HL-60 (cell line): ENCODE measurements at regions not wholly inside any gene's neighbourhood (a gene's known extent, or its start where the extent isn't known, plus 50 kb on each side); places are given as distances from the start of the nearest gene placed in this dataset.

Experiments used
- GABPA ChIP-seq: IDR thresholded peaks from 2 replicates; pipeline ENCODE4 v1.6.1; 2012; ENCODE audit warnings: low read depth
- POLR2AphosphoS5 ChIP-seq: IDR thresholded peaks from 2 replicates; pipeline ENCODE4 v1.6.1; 2012; ENCODE audit warnings: low read depth
- SPI1 ChIP-seq: IDR thresholded peaks from 2 replicates; pipeline ENCODE4 v1.6.1; 2012; ENCODE audit warnings: low read depth, mild to moderate bottlenecking, borderline replicate concordance
- TF ChIP-seq, protein P1 (sequence below): IDR thresholded peaks from one replicate; pipeline ENCODE4 v1.5.1; 2011; ENCODE audit warnings: low read length, control low read depth, inconsistent platforms; ENCODE audit not compliant: insufficient read depth
- TF ChIP-seq, protein P2 (sequence below): IDR thresholded peaks from 2 replicates; pipeline ENCODE4 v1.6.1; 2012; ENCODE audit warnings: low read depth; ENCODE audit not compliant: insufficient replicate concordance

DNA sequence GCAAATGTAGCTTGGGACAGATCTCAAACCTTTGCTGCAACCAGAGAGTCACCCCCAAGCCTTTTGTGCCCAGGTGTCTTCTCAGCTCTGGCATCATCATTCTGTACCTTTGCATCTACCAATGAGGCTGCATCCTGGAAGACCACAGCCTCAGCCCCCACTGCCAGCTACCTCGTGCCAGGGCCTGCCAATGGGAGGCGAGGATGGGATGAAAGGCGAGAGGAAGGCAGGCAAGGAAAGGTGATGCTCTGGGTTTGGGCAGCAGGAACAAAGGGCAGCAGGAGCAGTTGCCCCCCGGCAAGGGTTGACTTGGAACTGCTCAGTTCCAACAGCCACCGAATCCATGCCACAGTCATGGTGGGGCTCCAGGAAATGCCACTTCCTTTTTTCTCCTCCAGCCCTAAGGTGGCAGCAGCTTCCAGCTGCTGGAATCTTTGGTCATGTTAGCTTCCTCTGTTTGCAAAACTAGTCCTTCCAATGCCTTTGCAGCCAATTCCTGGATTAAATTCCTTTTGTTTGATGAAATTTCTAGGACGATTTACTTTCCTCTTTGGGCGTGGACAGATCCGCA lies 651.6 kb downstream of the NPHP4 start:
- TF ChIP-seq POLR2AphosphoS5, result no peak
- TF ChIP-seq, protein P1, sequence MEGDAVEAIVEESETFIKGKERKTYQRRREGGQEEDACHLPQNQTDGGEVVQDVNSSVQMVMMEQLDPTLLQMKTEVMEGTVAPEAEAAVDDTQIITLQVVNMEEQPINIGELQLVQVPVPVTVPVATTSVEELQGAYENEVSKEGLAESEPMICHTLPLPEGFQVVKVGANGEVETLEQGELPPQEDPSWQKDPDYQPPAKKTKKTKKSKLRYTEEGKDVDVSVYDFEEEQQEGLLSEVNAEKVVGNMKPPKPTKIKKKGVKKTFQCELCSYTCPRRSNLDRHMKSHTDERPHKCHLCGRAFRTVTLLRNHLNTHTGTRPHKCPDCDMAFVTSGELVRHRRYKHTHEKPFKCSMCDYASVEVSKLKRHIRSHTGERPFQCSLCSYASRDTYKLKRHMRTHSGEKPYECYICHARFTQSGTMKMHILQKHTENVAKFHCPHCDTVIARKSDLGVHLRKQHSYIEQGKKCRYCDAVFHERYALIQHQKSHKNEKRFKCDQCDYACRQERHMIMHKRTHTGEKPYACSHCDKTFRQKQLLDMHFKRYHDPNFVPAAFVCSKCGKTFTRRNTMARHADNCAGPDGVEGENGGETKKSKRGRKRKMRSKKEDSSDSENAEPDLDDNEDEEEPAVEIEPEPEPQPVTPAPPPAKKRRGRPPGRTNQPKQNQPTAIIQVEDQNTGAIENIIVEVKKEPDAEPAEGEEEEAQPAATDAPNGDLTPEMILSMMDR, result no peak
- no peak for TF ChIP-seq GABPA
- TF ChIP-seq, protein P2, sequence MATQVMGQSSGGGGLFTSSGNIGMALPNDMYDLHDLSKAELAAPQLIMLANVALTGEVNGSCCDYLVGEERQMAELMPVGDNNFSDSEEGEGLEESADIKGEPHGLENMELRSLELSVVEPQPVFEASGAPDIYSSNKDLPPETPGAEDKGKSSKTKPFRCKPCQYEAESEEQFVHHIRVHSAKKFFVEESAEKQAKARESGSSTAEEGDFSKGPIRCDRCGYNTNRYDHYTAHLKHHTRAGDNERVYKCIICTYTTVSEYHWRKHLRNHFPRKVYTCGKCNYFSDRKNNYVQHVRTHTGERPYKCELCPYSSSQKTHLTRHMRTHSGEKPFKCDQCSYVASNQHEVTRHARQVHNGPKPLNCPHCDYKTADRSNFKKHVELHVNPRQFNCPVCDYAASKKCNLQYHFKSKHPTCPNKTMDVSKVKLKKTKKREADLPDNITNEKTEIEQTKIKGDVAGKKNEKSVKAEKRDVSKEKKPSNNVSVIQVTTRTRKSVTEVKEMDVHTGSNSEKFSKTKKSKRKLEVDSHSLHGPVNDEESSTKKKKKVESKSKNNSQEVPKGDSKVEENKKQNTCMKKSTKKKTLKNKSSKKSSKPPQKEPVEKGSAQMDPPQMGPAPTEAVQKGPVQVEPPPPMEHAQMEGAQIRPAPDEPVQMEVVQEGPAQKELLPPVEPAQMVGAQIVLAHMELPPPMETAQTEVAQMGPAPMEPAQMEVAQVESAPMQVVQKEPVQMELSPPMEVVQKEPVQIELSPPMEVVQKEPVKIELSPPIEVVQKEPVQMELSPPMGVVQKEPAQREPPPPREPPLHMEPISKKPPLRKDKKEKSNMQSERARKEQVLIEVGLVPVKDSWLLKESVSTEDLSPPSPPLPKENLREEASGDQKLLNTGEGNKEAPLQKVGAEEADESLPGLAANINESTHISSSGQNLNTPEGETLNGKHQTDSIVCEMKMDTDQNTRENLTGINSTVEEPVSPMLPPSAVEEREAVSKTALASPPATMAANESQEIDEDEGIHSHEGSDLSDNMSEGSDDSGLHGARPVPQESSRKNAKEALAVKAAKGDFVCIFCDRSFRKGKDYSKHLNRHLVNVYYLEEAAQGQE, result no peak
- peak; percentile 59 for TF ChIP-seq SPI1
